Daoy (cell line): ENCODE measurements at regions not wholly inside any gene's neighbourhood (a gene's known extent, or its start where the extent isn't known, plus 50 kb on each side); places are given as distances from the start of the nearest gene placed in this dataset.

Experiments used
- DNase-seq: peaks from one replicate; pipeline ENCODE4 v3.0.0-alpha.2; 2015; ENCODE audit warnings: low read depth

- DNase-seq = no peak
These were observed 62.7 kb downstream of the SIK1 start for GRCh38 chr21:43364261-43364510.

GRCh38 chr21:43363506-43364260 lies 63.2 kb downstream of the SIK1 start:
- no peak for DNase-seq

- DNase-seq = no peak
These were observed 64.0 kb downstream of the SIK1 start for GRCh38 chr21:43362915-43363314.

DNA sequence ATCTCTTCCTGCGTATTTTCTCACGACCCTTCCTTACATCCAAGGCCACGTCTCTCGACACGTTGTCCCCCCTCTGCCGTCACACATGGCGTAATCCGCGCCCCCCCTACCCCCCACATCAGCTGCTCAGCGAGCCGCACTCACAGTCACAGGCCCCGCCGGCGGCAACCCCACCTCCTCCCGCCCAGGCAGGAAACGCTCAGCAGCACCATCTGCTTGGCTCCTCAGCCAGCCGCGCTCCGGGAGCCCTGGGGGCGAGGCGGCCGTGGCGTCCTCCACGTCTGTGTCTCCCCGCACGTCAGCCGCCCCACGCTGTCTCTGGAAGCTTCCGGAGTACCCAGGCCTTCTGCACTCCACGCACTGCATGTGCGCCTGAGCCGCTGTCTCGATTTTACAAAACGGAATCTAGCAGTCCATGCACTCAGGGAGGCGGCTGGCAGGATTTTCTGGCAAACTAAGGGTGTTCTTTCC lies 64.6 kb downstream of the SIK1 start:
- peak; percentile 52 for DNase-seq

GRCh38 chr21:43361493-43362296 lies 65.2 kb downstream of the SIK1 start:
- no peak for DNase-seq

- DNase-seq = no peak
These were observed 65.8 kb downstream of the SIK1 start for GRCh38 chr21:43361127-43361492.

DNA sequence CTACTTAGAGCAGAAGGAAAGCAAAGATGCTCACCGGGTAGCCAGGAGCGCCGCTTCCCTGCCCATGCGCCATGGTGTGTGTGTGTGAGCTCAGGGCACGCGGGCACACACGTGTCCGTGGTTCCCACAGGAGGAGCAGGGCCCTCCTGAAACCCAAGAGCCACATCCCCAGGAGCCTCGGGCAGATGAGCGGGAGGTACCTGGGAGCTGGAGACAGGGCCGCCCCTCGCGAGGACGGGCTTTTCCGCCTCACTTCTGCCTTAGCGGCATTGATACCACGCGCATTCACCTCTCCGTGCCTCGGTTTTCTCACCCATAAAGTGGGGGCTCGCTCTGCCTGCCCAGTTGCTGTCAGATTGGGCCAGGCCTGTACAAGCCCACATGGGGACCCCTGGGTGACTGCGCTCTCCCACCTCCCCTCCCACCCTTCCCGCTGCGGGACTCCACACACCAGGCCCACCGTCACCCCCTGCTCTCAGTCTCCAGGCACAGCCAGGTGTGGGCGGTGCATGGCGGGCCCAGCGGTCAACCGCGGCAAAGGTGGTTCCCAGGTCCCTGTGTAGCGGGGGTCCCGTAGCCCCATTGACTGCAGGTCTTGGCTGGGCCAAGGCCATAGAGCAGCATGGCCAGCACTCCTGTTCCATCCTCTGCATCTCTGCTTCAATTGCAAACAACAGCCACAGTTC lies 66.3 kb downstream of the SIK1 start:
- DNase-seq = no peak

GRCh38 chr21:43358940-43359822 lies 67.8 kb downstream of the SIK1 start:
- DNase-seq = no peak

- DNase-seq = no peak
These were observed 69.1 kb downstream of the SIK1 start for GRCh38 chr21:43357715-43358430.

DNA sequence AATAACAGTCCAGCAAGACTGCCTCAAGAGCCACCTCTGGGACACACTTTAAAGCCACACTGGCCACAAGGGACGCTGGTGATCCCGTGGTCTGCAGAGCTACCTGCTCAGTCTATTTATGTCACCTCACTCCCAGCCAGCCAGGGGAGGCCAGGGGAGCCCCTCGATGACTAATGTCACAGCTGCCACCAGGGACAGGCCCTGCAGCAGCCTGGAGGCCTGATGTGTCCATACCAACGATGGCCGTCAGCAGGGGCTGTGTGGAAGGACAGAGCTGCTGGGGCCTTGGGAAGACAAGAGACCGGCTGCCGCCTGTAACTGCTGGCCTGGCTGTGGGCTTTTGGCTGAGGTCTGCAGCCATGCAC lies 71.0 kb downstream of the SIK1 start:
- no peak for DNase-seq

- DNase-seq = no peak
These were observed 71.5 kb downstream of the SIK1 start for GRCh38 chr21:43355266-43355924.

- DNase-seq = no peak
These were observed 72.3 kb downstream of the SIK1 start for GRCh38 chr21:43354666-43355065.

DNA sequence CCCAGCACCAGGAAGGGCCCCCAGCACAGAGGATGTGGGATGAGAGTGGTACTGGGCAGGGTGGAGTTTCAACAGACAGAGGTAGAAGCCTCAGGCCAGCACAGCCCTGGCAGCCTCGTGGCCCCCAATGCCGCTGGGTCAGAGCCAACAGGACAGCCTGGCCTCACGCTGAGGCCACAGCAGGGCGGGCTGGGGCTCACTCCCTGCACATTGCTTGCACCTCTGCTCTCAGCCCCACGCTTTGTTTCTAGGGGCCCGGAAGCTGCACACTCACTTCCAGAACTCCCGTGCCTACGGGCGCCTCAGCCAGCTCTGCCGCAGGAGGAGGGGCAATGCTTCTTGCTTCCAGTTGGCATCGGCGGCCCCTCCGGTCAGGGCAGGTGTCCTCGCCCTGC lies 72.9 kb downstream of the SIK1 start:
- no peak for DNase-seq

DNA sequence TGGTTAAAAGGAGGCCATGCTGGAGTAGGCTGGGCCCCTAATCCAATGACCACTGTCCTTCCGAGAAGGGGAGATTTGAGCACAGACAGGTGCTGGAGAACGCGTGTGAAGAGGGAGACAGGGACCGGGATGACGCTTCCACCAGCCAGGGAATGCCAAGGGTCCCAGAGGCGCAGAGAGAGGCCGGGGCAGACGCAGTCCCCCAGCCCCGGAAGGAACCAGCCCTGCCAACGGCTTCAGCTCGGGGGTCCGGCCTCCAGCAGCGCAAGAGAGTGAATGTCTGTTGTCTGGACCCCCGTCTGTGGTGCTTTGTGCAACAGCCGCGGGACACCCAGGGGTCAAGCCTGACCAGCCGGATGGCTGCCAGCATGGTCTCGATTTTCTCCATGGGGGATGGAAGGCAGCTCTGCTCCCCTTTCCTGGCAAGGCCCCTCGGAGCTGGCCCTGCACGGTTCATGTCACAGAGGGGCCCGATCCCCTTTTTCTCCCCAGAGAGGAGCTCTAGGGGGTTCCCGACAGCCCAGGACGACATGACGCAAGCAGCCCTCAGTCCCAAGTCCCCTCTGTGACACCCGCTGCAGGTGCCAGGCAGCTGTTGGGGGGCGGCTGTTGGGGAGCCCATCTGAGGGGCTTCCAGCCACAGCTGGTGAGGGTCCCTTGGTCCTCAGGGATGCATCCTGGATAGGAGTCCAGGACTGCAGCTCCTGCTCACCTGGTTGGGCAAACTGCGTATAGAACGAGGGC lies 73.5 kb downstream of the SIK1 start:
- DNase-seq = no peak

DNA sequence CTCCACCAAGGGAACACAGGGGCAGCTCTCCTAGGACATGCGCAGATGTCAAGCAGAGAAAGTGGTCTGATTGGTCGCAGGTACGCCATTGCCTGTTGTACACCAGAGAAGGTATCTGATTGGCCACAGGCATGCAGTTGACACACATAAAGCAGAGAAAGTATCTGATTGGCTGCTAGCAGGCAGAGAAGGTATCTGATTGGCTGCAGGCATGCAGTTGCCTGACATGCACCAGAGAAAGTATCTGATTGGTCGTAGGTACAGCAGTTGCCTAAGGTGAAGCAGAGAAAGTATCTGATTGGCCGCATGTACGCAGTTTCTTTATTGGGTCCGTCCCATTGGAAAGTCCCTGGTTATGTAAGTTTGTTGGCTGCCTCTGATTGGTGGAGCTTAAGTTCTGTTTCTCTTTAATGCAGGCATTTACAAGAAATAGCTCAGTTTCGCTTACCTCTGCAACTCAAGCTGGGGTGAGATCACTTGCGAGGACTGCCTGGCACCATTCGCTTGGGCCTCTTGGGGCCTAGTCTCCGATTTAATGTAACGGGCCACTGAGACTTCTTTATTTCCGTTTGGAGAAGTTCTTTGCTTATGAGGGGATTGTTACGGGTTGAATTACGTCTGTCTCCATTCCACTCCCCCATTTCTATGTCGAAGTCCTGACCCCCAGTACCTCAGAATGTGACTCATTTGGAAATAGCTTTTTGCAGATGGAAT lies 74.2 kb downstream of the SIK1 start:
- no peak for DNase-seq

DNA sequence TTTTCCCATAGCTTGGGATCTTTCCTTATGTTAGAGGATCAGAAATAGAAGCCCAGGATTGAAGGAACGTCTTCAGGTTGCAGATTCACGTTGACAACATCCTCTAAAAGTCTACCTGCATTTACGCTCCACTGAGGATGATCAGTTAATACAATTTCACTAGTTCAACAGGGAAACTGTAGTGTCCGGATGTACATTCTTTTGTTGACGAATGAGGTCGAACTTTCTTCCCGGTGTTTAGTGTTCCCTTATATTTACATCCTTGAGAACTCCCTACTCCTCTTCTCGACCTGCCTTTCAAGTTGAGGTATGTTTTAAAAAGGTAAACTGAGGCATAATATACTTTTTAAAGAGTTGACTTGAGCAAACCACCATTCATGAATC lies 74.8 kb downstream of the SIK1 start:
- no peak for DNase-seq

DNA sequence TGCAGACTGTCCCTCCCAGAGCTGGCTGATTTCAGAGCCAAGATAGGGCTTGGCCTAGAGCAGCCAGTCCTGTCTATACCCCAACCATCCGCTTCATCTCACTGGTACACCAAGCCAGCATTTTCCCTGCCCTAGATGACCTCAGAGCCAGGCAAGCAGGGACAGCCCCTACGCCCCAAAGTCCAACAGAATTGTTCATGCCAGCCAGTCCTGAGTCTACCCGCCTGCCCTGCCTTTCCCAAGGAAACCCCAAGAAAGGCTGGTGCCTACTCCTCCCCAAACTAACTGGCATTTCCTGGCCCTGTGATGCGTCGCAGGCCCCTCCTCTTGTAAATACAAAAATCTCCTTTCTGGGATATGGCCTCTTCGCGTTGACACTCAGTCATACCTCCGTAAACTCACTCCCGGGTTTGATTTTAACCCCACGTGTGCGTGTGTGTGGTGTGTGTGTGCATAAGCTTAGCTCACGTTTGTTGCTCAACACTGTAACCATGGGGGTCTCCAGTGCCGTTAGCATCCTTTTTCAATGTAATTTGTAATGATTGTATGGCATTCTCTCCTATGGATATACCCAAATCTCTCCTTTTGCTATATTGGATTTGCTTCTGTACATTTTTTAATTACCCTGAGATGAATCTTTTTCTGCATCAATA lies 75.3 kb downstream of the SIK1 start:
- no peak for DNase-seq

- DNase-seq = no peak
These were observed 77.3 kb downstream of the SIK1 start for GRCh38 chr21:43349644-43350043.

DNA sequence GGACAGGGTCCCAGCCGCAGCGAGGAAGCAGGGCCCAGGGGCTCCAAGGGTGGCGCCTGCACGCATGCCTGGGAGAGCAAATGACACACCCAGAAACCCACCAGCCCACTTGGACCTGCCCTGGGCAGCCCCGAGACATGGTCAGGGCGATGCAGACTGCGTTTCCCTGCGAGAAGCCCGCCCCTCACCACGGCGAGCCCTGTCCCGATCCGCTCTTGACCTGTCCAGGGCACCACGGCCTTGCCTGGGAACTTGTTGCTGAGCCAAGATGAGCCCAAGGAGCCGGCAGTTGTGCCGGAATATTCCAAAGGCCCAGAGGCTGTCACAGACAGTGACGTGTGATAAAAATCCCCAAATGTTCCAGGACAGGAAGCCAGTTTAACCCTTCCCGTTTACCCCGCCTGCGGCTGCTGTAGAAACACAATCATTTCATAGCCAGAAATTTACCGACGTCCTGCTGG lies 78.1 kb downstream of the SIK1 start:
- DNase-seq = no peak
